SK-N-SH (cell line): ENCODE measurements at regions not wholly inside any gene's neighbourhood (a gene's known extent, or its start where the extent isn't known, plus 50 kb on each side); places are given as distances from the start of the nearest gene placed in this dataset.

Source experiments
- CTCF ChIA-PET: fragments of 300-600, 350-600 bp; formaldehyde crosslinking; extraction: SDS; loops from one replicate; lab custom pipeline; 2021; lab: Yijun Ruan, JAX
- POLR2A ChIA-PET: fragments of 350-600 bp; sonication (Branson Sonifier 250); formaldehyde crosslinking; extraction: SDS; loops from one replicate; lab custom pipeline; 2020; ENCODE audit warnings: antibody characterized with exemption, inconsistent platforms; lab: Yijun Ruan, JAX
- DNase-seq: peaks from one replicate; pipeline ENCODE4 v3.0.0; 2012
- H2AFZ ChIP-seq: fragments of 200-600 bp; sonication (generic); 2 replicates; pipeline ENCODE4 v1.8.1; 2016; ENCODE audit warnings: antibody characterized with exemption, mild to moderate bottlenecking, low read depth
- H3F3A ChIP-seq: fragments of 200-600 bp; sonication (generic); replicated peaks from 2 replicates; pipeline ENCODE3; 2016; ENCODE audit warnings: antibody characterized with exemption, mild to moderate bottlenecking; ENCODE audit not compliant: insufficient read depth
- H3K27ac ChIP-seq, 2 experiments: fragments of 200-500 bp in 1 of 2; fragments of 200-600 bp in 1 of 2; sonication (Bioruptor generic) in 1 of 2; sonication (generic), shearing (Covaris generic) in 1 of 2; 2 replicates each; pipeline versions ENCODE4 v1.5.1 to v1.6.1; 2014 to 2016; ENCODE audit warnings: low read depth in 2 of 2, inconsistent platforms in 1 of 2, low read length in 1 of 2, mild to moderate bottlenecking in 1 of 2, mixed read lengths in 1 of 2
- H3K27me3 ChIP-seq: fragments of 200-600 bp; sonication (generic), shearing (Covaris generic); 2 replicates; pipeline ENCODE4 v1.6.1; 2016; ENCODE audit warnings: mixed run types; ENCODE audit not compliant: insufficient read depth
- H3K36me3 ChIP-seq, 2 experiments: fragments of 200-500 bp in 1 of 2; fragments of 200-600 bp in 1 of 2; sonication (Bioruptor generic) in 1 of 2; sonication (generic) in 1 of 2; replicated peaks in 1 of 2; 2 replicates each; pipeline versions ENCODE3 to v1.5.1; 2014 to 2016; ENCODE audit warnings: low read length in 1 of 2, mild to moderate bottlenecking in 1 of 2; ENCODE audit not compliant: insufficient read depth in 2 of 2, control insufficient read depth in 1 of 2
- H3K4me1 ChIP-seq, 2 experiments: fragments of 200-500 bp in 1 of 2; fragments of 200-600 bp in 1 of 2; sonication (Bioruptor generic) in 1 of 2; sonication (generic), shearing (Covaris generic) in 1 of 2; 2 replicates each; pipeline versions ENCODE4 v1.5.1 to v1.6.1; 2014 to 2016; ENCODE audit warnings: low read depth in 1 of 2, low read length in 1 of 2, mixed run types in 1 of 2; ENCODE audit not compliant: insufficient read depth in 2 of 2, control insufficient read depth in 1 of 2
- H3K4me2 ChIP-seq: fragments of 200-600 bp; sonication (generic), shearing (Covaris generic); 2 replicates; pipeline ENCODE4 v1.6.1; 2017; ENCODE audit warnings: mixed run types
- H3K4me3 ChIP-seq, 2 experiments: fragments of 200-500 bp in 1 of 2; fragments of 200-600 bp in 1 of 2; sonication (Bioruptor generic) in 1 of 2; sonication (generic), shearing (Covaris generic) in 1 of 2; 2 replicates each; pipeline versions ENCODE4 v1.5.1 to v1.8.1; 2014 to 2016; ENCODE audit warnings: low read depth in 2 of 2, inconsistent platforms in 1 of 2, low read length in 1 of 2, mild to moderate bottlenecking in 1 of 2, mixed read lengths in 1 of 2, moderate library complexity in 1 of 2
- H3K79me2 ChIP-seq: fragments of 200-600 bp; sonication (generic); 2 replicates; pipeline ENCODE4 v1.8.1; 2017; ENCODE audit warnings: mild to moderate bottlenecking; ENCODE audit not compliant: insufficient read depth
- H3K9ac ChIP-seq: fragments of 200-600 bp; sonication (generic); 2 replicates; pipeline ENCODE4 v1.6.1; 2017; ENCODE audit warnings: mixed run types
- H3K9me2 ChIP-seq: fragments of 200-600 bp; sonication (generic); 2 replicates; pipeline ENCODE4 v1.6.1; 2017; ENCODE audit warnings: mixed run types
- H3K9me3 ChIP-seq: fragments of 200-600 bp; sonication (generic); 2 replicates; pipeline ENCODE4 v1.6.1; 2017; ENCODE audit warnings: mixed run types, mild to moderate bottlenecking, moderate library complexity
- H4K20me1 ChIP-seq: fragments of 200-600 bp; sonication (generic); 2 replicates; pipeline ENCODE4 v1.6.1; 2017; ENCODE audit warnings: mild to moderate bottlenecking, mixed run types; ENCODE audit not compliant: insufficient read depth
- FOXM1 ChIP-seq: IDR thresholded peaks from 2 replicates; pipeline ENCODE4 v1.4.0; 2012; ENCODE audit warnings: low read depth, mild to moderate bottlenecking
- NRF1 ChIP-seq: IDR thresholded peaks from 2 replicates; pipeline ENCODE4 v1.6.1; 2012; ENCODE audit warnings: low read depth, mild to moderate bottlenecking, low read length
- REST ChIP-seq: IDR thresholded peaks from 2 replicates; pipeline ENCODE4 v1.6.1; 2012; ENCODE audit warnings: mild to moderate bottlenecking, low read depth, low read length, moderate library complexity
- RFX5 ChIP-seq: IDR thresholded peaks from 2 replicates; pipeline ENCODE4 v1.6.1; 2012; ENCODE audit warnings: mild to moderate bottlenecking, improper control_type of control experiment, low read length
- RXRA ChIP-seq: IDR thresholded peaks from 2 replicates; pipeline ENCODE4 v1.4.0; 2012; ENCODE audit warnings: low read depth, mild to moderate bottlenecking, borderline replicate concordance
- SIN3A ChIP-seq: IDR thresholded peaks from 2 replicates; pipeline ENCODE4 v1.6.1; 2012; ENCODE audit warnings: low read depth, mild to moderate bottlenecking, low read length, moderate library complexity, borderline replicate concordance
- USF2 ChIP-seq: fragments of 150-350 bp; IDR thresholded peaks from 2 replicates; pipeline ENCODE4 v1.6.1; 2017; ENCODE audit warnings: antibody characterized with exemption, low read length, low read depth, borderline replicate concordance
- YY1 ChIP-seq: IDR thresholded peaks from 2 replicates; pipeline ENCODE4 v1.4.0; 2012; ENCODE audit warnings: low read depth, mild to moderate bottlenecking
- WGBS: methylation state at CpG from one replicate; pipeline ENCODE4 v1.1.6; 2017; ENCODE audit warnings: low lambda C conversion rate; 5-methylcytosine and 5-hydroxymethylcytosine counted together
- TF ChIP-seq, protein P1 (sequence below): IDR thresholded peaks from 2 replicates; pipeline ENCODE4; 2012
- TF ChIP-seq, protein P2 (sequence below): IDR thresholded peaks from 2 replicates; pipeline ENCODE4 v1.4.0; 2012; ENCODE audit warnings: low read depth

GRCh38 chr3:28586325-28586724 is 237.7 kb upstream of the AZI2 start (continued):
- no peak for TF ChIP-seq REST

GRCh38 chr3:28587723-28588122 is 239.1 kb upstream of the AZI2 start:
- Histone ChIP-seq H3K27me3 (no peaks in the 10 kb centered on the region), H3K4me3 (no peak overlapping the region), H3K79me2 (no peaks in the 10 kb centered on the region), H4K20me1 (no peaks in the 10 kb centered on the region), H3K9me3 (no peaks in the 10 kb centered on the region), H2AFZ (no peak overlapping the region), H3K4me1 (peaks cover 7 to 10% of the 10 kb centered on the region in 2 experiments; a peak in 2 of 4 replicates), H3K36me3 (no peaks in the 10 kb centered on the region), H3K9me2 (no peaks in the 10 kb centered on the region), H3K27ac (no peak overlapping the region), H3K4me2 (no peak overlapping the region), H3K9ac (no peak overlapping the region), H3F3A (no peaks in the 10 kb centered on the region)
- POLR2A ChIA-PET = no interaction called here
- DNase-seq = no peak
- 33% methylated on average over 3 of the region's 3 CpGs for WGBS
- CTCF ChIA-PET = no interaction called here
- TF ChIP-seq FOXM1 (no peak), RFX5 (no peak), SIN3A (no peak), REST (no peak), RXRA (no peak), USF2 (no peak), YY1 (no peak), NRF1 (no peak)
- TF ChIP-seq, protein P1, sequence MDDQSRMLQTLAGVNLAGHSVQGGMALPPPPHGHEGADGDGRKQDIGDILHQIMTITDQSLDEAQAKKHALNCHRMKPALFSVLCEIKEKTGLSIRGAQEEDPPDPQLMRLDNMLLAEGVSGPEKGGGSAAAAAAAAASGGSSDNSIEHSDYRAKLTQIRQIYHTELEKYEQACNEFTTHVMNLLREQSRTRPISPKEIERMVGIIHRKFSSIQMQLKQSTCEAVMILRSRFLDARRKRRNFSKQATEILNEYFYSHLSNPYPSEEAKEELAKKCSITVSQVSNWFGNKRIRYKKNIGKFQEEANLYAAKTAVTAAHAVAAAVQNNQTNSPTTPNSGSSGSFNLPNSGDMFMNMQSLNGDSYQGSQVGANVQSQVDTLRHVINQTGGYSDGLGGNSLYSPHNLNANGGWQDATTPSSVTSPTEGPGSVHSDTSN = no peak
- TF ChIP-seq, protein P2, sequence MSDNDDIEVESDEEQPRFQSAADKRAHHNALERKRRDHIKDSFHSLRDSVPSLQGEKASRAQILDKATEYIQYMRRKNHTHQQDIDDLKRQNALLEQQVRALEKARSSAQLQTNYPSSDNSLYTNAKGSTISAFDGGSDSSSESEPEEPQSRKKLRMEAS = no peak
